ENCODE measurements at regions not wholly inside any gene's neighbourhood (a gene's known extent, or its start where the extent isn't known, plus 50 kb on each side); places are given as distances from the start of the nearest gene placed in this dataset.

GRCh38 chr1:103353391-103353790, 172.1 kb upstream of the RNPC3 start:
- intact Hi-C loops (cut with DNase I), result no loop called here
- whole genome bisulfite sequencing, 3 donors, result 71 to 84% (median 76%) methylated on average over 1 of the region's 1 CpG
- no peaks in the 10 kb centered on the region for H3K4me1 ChIP-seq (ENCODE audit: insufficient read depth)
- no peak for TF ChIP-seq CTCF (IDR thresholded peaks at IDR 0.05)
- TF ChIP-seq EP300 (IDR thresholded peaks at IDR 0.05), result no peak
- no peak for TF ChIP-seq POLR2A (IDR thresholded peaks at IDR 0.05)
- no peak overlapping the region for H3K27ac ChIP-seq
- DNase-seq, result no peak
- no peaks in the 10 kb centered on the region for H3K9me3 ChIP-seq
- H3K27me3 ChIP-seq, result no peaks in the 10 kb centered on the region
- H3K36me3 ChIP-seq, result no peaks in the 10 kb centered on the region
- no peak overlapping the region for H3K4me3 ChIP-seq

GRCh38 chr1:103348136-103348535, 177.4 kb upstream of the RNPC3 start:
- no peak for TF ChIP-seq POLR2A (IDR thresholded peaks at IDR 0.05)
- TF ChIP-seq CTCF (IDR thresholded peaks at IDR 0.05), result no peak
- TF ChIP-seq EP300 (IDR thresholded peaks at IDR 0.05), result no peak

GRCh38 chr1:103344930-103345329, 180.6 kb upstream of the RNPC3 start:
- 86 to 93% (median 90%) methylated on average over 3 of the region's 3 CpGs for WGBS, 3 donors
- no peak for DNase-seq
- Histone ChIP-seq H3K27ac (no peak overlapping the region), H3K4me3 (no peak overlapping the region), H3K27me3 (no peaks in the 10 kb centered on the region), H3K36me3 (no peaks in the 10 kb centered on the region), H3K9me3 (no peaks in the 10 kb centered on the region), H3K4me1 (ENCODE audit: insufficient read depth) (no peaks in the 10 kb centered on the region)
- intact Hi-C loops (cut with DNase I), result no loop called here
- TF ChIP-seq EP300 (IDR thresholded peaks at IDR 0.05), result no peak
- no peak for TF ChIP-seq POLR2A (IDR thresholded peaks at IDR 0.05)
- no peak for TF ChIP-seq CTCF (IDR thresholded peaks at IDR 0.05)

More at GRCh38 chr1:103348136-103348535, 177.4 kb upstream of the RNPC3 start:
- no peaks in the 10 kb centered on the region for H3K36me3 ChIP-seq
- H3K27me3 ChIP-seq, result no peaks in the 10 kb centered on the region
- H3K4me1 ChIP-seq (ENCODE audit: insufficient read depth), result no peaks in the 10 kb centered on the region
- intact Hi-C loops (cut with DNase I), result no loop called here
- no peak overlapping the region for H3K27ac ChIP-seq
- H3K9me3 ChIP-seq, result no peaks in the 10 kb centered on the region
- DNase-seq, result no peak
- no peak overlapping the region for H3K4me3 ChIP-seq
- WGBS, 3 donors, result 29 to 62% (median 44%) methylated on average over 1 of the region's 1 CpG

GRCh38 chr1:103341377-103341880, 184.1 kb upstream of the RNPC3 start:
- Histone ChIP-seq H3K4me1 (ENCODE audit: insufficient read depth) (no peaks in the 10 kb centered on the region), H3K27me3 (no peaks in the 10 kb centered on the region), H3K36me3 (no peaks in the 10 kb centered on the region), H3K9me3 (no peaks in the 10 kb centered on the region), H3K27ac (no peak overlapping the region), H3K4me3 (no peak overlapping the region)
- intact Hi-C loops (cut with DNase I), result no loop called here
- DNase-seq, result no peak
- 90 to 94% (median 91%) methylated on average over 2 of the region's 2 CpGs for WGBS, 3 donors
- TF ChIP-seq POLR2A (IDR thresholded peaks at IDR 0.05), result no peak
- TF ChIP-seq EP300 (IDR thresholded peaks at IDR 0.05), result no peak
- TF ChIP-seq CTCF (IDR thresholded peaks at IDR 0.05), result no peak
